22Rv1 (cell line): ENCODE measurements at regions not wholly inside any gene's neighbourhood (a gene's known extent, or its start where the extent isn't known, plus 50 kb on each side); places are given as distances from the start of the nearest gene placed in this dataset.
"Not testable (repeated sequence)": the region's sequence is repeated elsewhere in the genome, so short reads cannot be mapped to it uniquely, and the experiment has no call there.

ENCODE experiments used
- H3K27ac ChIP-seq: fragments of 450-650 bp; 2 replicates; pipeline ENCODE4 v1.5.1; 2017
- ZFX ChIP-seq: fragments of 450-650 bp; IDR thresholded peaks from 2 replicates; pipeline ENCODE4 v1.6.1; 2017; ENCODE audit warnings: antibody characterized with exemption, borderline replicate concordance
- TF ChIP-seq, protein P1 (sequence below): fragments of 450-650 bp; IDR thresholded peaks from 2 replicates; pipeline ENCODE4 v1.5.1; 2017; ENCODE audit warnings: mild to moderate bottlenecking

GRCh38 chr10:65142641-65143435 is 1621.6 kb downstream of the REEP3 start:
- no peak for TF ChIP-seq ZFX
- TF ChIP-seq, protein P1, sequence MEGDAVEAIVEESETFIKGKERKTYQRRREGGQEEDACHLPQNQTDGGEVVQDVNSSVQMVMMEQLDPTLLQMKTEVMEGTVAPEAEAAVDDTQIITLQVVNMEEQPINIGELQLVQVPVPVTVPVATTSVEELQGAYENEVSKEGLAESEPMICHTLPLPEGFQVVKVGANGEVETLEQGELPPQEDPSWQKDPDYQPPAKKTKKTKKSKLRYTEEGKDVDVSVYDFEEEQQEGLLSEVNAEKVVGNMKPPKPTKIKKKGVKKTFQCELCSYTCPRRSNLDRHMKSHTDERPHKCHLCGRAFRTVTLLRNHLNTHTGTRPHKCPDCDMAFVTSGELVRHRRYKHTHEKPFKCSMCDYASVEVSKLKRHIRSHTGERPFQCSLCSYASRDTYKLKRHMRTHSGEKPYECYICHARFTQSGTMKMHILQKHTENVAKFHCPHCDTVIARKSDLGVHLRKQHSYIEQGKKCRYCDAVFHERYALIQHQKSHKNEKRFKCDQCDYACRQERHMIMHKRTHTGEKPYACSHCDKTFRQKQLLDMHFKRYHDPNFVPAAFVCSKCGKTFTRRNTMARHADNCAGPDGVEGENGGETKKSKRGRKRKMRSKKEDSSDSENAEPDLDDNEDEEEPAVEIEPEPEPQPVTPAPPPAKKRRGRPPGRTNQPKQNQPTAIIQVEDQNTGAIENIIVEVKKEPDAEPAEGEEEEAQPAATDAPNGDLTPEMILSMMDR: no peak

DNA sequence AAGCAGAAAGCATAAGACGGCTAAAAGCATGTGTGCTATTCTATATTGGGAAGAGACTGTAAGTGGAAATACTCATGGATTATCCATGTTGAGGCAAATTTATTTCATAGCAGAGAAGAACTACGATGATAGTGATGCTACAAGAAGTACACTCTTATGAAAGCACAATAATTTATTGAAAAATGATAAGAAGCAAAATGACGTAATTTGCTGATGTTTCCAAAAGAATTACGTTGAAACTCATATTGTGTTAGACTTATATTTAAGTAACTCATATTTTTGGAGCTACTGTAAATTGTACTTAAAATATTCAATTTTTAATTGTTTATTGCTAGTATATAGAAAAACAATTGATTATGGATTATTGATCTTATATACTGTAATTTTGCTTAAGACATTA is 1622.5 kb downstream of the REEP3 start:
- TF ChIP-seq, protein P1: no peak
- TF ChIP-seq ZFX: no peak
- H3K27ac ChIP-seq: no peak overlapping the region

More at GRCh38 chr10:65142641-65143435, 1621.6 kb downstream of the REEP3 start:
- H3K27ac ChIP-seq: no peak overlapping the region

DNA sequence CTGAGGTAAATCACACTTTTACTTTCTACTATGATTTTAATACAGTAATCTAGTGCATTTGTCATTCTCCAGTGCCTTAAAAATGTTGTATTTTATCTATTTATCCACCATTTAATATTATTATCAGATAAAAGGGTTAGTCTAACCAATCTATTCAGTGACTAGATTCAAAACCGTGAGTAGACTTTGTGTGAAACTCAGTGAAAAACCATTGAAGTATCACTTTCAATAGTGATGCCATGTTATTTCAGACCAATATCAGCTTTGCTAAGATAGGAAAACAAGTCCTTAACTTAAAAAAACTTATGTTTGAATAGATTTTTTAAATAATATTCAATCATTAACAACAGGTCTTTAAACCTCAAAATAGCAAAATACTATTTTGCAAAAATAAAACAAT is 1628.7 kb downstream of the REEP3 start:
- TF ChIP-seq ZFX: no peak
- H3K27ac ChIP-seq: no peak overlapping the region

GRCh38 chr10:65166272-65166671 is 1645.1 kb downstream of the REEP3 start:
- no peak for TF ChIP-seq ZFX
- TF ChIP-seq, protein P1: no peak
- H3K27ac ChIP-seq: no peak overlapping the region

GRCh38 chr10:65172249-65172648 is 1651.0 kb downstream of the REEP3 start:
- H3K27ac ChIP-seq: no peak overlapping the region
- TF ChIP-seq, protein P1: no peak
- TF ChIP-seq ZFX: no peak

DNA sequence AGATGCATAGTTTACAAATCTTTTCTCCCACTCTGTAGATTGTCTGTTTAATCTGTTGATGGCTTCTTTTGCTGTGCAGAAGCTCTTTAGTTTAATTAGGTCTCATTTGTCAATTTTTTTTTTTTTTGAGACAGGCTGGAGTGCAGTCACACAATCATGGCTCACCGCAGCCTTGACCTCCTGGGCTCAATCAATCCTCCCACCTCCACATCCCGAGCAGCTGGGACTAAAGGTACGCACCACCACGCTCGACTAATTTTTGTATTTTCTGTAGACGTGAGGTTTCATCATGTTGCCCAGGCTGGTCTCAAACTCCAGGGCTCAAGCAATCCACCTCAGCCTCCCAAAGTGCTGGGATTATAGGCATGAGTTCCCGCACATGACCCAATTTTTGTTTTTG is 1655.8 kb downstream of the REEP3 start:
- no peak for TF ChIP-seq ZFX
- H3K27ac ChIP-seq: no peak overlapping the region

DNA sequence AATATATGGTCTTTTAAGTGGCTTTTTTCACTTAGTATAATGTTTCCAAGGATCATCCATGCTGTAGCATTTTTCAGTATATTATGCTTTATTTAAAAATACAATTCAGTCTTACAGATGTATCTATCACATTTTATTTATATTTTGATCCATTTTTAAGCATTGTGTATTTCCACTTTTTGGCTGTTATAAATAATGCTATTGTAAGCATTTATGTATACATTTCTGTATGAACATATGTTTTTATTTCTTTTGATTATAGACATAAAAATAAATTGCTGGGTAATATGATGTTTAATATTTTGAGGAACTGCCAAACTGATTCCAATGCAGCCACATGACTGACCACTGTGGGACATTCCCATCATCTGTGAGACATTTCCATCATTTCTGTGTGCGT is 1662.0 kb downstream of the REEP3 start:
- H3K27ac ChIP-seq: no peak overlapping the region
- no peak for TF ChIP-seq ZFX
- TF ChIP-seq, protein P1: no peak

DNA sequence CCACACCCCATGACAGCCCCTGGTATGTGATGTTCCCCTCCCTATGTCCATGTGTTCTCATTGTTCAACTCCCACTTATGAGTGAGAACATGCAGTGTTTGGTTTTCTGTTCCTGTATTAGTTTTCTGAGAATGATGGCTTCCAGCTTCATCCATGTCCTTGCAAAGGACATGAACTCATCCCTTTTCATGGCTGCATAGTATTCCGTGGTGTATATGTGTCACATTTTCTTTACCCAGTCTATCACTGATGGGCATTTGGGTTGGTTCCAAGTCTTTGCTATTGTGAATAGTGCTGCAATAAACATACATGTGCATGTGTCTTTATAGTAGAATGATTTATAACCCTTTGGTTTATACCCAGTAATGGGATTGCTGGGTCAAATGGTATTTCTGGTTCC is 1665.5 kb downstream of the REEP3 start:
- not testable (repeated sequence) for H3K27ac ChIP-seq

DNA sequence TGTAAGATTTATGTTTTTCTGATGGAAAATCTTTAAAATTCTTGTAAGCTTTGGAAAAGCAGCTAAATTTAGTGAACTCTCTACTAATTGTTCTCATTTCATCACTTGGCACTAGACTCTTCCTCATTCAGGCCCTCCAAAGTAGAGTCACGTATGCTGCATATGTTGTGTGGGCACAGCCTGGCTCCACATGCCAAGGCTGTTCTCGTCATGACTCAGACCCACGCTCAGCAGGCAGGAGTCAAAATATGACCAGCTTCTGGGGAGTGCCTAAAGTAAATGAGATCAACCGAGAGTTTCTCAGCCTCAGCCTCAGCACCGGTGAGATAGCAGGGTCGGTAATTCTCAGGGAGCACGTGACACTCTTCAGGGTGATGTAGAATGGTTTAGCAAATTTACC is 1672.9 kb downstream of the REEP3 start:
- no peak overlapping the region for H3K27ac ChIP-seq
- TF ChIP-seq, protein P1: no peak
- no peak for TF ChIP-seq ZFX
